ENCODE measurements at regions not wholly inside any gene's neighbourhood (a gene's known extent, or its start where the extent isn't known, plus 50 kb on each side); places are given as distances from the start of the nearest gene placed in this dataset.

DNA sequence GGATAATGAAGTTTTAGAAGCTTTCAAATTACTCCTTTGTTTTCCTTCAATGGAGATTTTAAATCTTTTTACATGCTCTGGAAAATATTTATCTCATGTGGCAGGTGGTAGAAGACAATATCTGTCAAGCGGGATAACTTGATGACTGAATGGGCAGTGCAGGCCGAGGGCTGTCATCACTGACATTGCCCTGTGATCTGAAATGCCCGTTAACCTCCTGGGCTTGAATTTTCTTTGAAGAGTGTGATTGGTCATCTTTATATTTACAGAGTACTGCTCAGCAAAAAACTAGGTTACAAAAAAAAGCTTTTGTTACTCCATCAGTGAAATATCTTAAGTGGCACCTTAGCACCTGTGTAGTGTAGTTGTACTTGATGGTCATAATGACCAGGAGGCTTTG is 147.5 kb downstream of the GATB start:
- BruUV-seq (replicated peaks) = no TSS peak
- ChIA-PET POLR2A (interaction anchor here (2.5 kb wide), 1 partner anchor 10 kb away, joined by 8 read pairs; no protein-coding TSS in a partner anchor), CTCF (interaction anchor here (0.7 to 2.9 kb wide), 7 partner anchors 9 to 780 kb away, joined by 3 to 20 read pairs (median 3); no protein-coding TSS in a partner anchor)
- DNase-seq (ENCODE audit: unreplicated experiment) = no peak
- H3K4me1 Mint-ChIP-seq (ENCODE audit: insufficient read depth, unreplicated experiment) = no peaks in the 10 kb centered on the region
- no peak overlapping the region for H3K4me3 Mint-ChIP-seq (ENCODE audit: unreplicated experiment)
- no peaks in the 10 kb centered on the region for H3K9me3 Mint-ChIP-seq (ENCODE audit: unreplicated experiment)
- TF ChIP-seq CTCF (IDR thresholded peaks at IDR 0.05; ENCODE audit: unreplicated experiment) = no peak
- no peak overlapping the region for H3K27ac Mint-ChIP-seq (ENCODE audit: low read depth, unreplicated experiment)
- H3K27me3 Mint-ChIP-seq (ENCODE audit: insufficient read depth, unreplicated experiment) = no peaks in the 10 kb centered on the region
- H3K36me3 Mint-ChIP-seq (ENCODE audit: insufficient read depth, unreplicated experiment) = peaks cover 6% of the 10 kb centered on the region
- intact Hi-C loops (cut with micrococcal nuclease) = loop anchor here (5.0 kb wide), 2 partner anchors 336 to 774 kb away; partner anchors contain the start of gene PRSS48

DNA sequence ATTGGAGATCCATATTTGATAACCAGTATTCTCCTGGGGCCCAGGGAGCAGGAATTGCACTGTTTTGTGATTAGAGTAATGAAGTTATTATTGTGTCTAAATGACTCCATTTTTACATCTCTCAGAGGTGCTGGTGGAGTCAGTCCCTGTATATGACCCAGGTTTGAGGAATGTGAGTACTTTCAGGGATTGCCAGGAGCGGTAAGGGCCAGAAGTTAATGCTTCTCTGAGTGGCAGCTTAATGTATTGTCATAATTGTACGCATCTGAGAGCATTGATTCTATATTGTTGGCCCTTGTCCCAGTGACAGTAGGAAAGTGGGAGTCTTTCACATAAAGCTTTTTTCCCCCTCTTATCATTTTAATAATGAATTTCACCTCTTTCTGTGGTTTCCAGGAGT is 146.2 kb downstream of the GATB start:
- H3K9me3 Mint-ChIP-seq (ENCODE audit: unreplicated experiment) = no peaks in the 10 kb centered on the region
- no peak for DNase-seq (ENCODE audit: unreplicated experiment)
- no TSS peak for BruUV-seq (replicated peaks)
- TF ChIP-seq CTCF (IDR thresholded peaks at IDR 0.05; ENCODE audit: unreplicated experiment) = no peak
- H3K4me3 Mint-ChIP-seq (ENCODE audit: unreplicated experiment) = no peak overlapping the region
- no peaks in the 10 kb centered on the region for H3K27me3 Mint-ChIP-seq (ENCODE audit: insufficient read depth, unreplicated experiment)
- H3K4me1 Mint-ChIP-seq (ENCODE audit: insufficient read depth, unreplicated experiment) = no peaks in the 10 kb centered on the region
- CTCF ChIA-PET = interaction anchor here (2.9 kb wide), 1 partner anchor 10 kb away, joined by 20 read pairs; no protein-coding TSS in a partner anchor
- intact Hi-C loops (cut with micrococcal nuclease) = loop anchor here (5.0 kb wide), 2 partner anchors 337 to 773 kb away; partner anchors contain the start of gene PRSS48
- POLR2A ChIA-PET = interaction anchor here (1.1 to 2.5 kb wide), 2 partner anchors 9 to 15 kb away, joined by 3 to 8 read pairs; no protein-coding TSS in a partner anchor
- peaks cover 6% of the 10 kb centered on the region for H3K36me3 Mint-ChIP-seq (ENCODE audit: insufficient read depth, unreplicated experiment)
- H3K27ac Mint-ChIP-seq (ENCODE audit: low read depth, unreplicated experiment) = no peak overlapping the region

- intact Hi-C loops (cut with micrococcal nuclease) = no loop called here
- no TSS peak for BruUV-seq (replicated peaks)
Observed at GRCh38 chr4:151618858-151619257, 141.9 kb downstream of the GATB start.

GRCh38 chr4:151620066-151620465 is 140.7 kb downstream of the GATB start:
- intact Hi-C loops (cut with micrococcal nuclease) = no loop called here
- CTCF ChIA-PET = interaction anchor here (0.6 to 0.7 kb wide), 2 partner anchors 10 to 780 kb away, joined by 3 to 5 read pairs; no protein-coding TSS in a partner anchor
- no peak for TF ChIP-seq CTCF (IDR thresholded peaks at IDR 0.05; ENCODE audit: unreplicated experiment)
- DNase-seq (ENCODE audit: unreplicated experiment) = no peak
- Mint-ChIP-seq H3K4me1 (ENCODE audit: insufficient read depth, unreplicated experiment) (no peaks in the 10 kb centered on the region), H3K36me3 (ENCODE audit: insufficient read depth, unreplicated experiment) (peaks cover 1% of the 10 kb centered on the region), H3K4me3 (ENCODE audit: unreplicated experiment) (no peak overlapping the region), H3K27me3 (ENCODE audit: insufficient read depth, unreplicated experiment) (no peaks in the 10 kb centered on the region), H3K27ac (ENCODE audit: low read depth, unreplicated experiment) (no peak overlapping the region), H3K9me3 (ENCODE audit: unreplicated experiment) (no peaks in the 10 kb centered on the region)
- POLR2A ChIA-PET = no interaction called here
- no TSS peak for BruUV-seq (replicated peaks)

More at GRCh38 chr4:151618858-151619257, 141.9 kb downstream of the GATB start:
- DNase-seq (ENCODE audit: unreplicated experiment) = no peak
- CTCF ChIA-PET = interaction anchor here (0.7 to 1.5 kb wide), 2 partner anchors 15 to 62 kb away, joined by 3 to 5 read pairs; no protein-coding TSS in a partner anchor
- Mint-ChIP-seq H3K9me3 (ENCODE audit: unreplicated experiment) (no peaks in the 10 kb centered on the region), H3K36me3 (ENCODE audit: insufficient read depth, unreplicated experiment) (peaks cover 6% of the 10 kb centered on the region), H3K4me1 (ENCODE audit: insufficient read depth, unreplicated experiment) (no peaks in the 10 kb centered on the region), H3K4me3 (ENCODE audit: unreplicated experiment) (no peak overlapping the region), H3K27me3 (ENCODE audit: insufficient read depth, unreplicated experiment) (no peaks in the 10 kb centered on the region), H3K27ac (ENCODE audit: low read depth, unreplicated experiment) (no peak overlapping the region)
- POLR2A ChIA-PET = no interaction called here
- TF ChIP-seq CTCF (IDR thresholded peaks at IDR 0.05; ENCODE audit: unreplicated experiment) = no peak

All from MCF 10A (cell line).